ENCODE measurements at regions not wholly inside any gene's neighbourhood (a gene's known extent, or its start where the extent isn't known, plus 50 kb on each side); places are given as distances from the start of the nearest gene placed in this dataset.

- no peak for TF ChIP-seq CTCF (IDR thresholded peaks at IDR 0.05)
- TF ChIP-seq REST (IDR thresholded peaks at IDR 0.05; ENCODE audit: insufficient read depth in 1 of 2, low read depth in 2 of 2, low read length in 1 of 2), result no peak
- no peak for TF ChIP-seq TCF7L2 (IDR thresholded peaks at IDR 0.05; ENCODE audit: low read depth, low read length)
Observed at GRCh38 chr5:98635656-98636055, 137.8 kb upstream of the RGMB start.
